K562 (cell line): ENCODE measurements at regions not wholly inside any gene's neighbourhood (a gene's known extent, or its start where the extent isn't known, plus 50 kb on each side); places are given as distances from the start of the nearest gene placed in this dataset.

ENCODE experiments used
- ATAC-seq: fragments of 200-7000 bp; cut with Tn5 transposase; 3 replicates; pipeline ENCODE4 v1.9.1; 2020; ENCODE audit warnings: moderate library complexity
- BruUV-seq: library from RNA; stranded (reverse); fragments of 400-500 nt; replicated peaks from 2 replicates; lab custom pipeline; 2021; lab: Mats Ljungman, UMichigan
- CTCF ChIA-PET: fragments of 300-600 bp; formaldehyde crosslinking; extraction: SDS; loops from one replicate; lab custom pipeline; 2021; ENCODE audit warnings: low intra/inter-chr PET ratio; lab: Yijun Ruan, JAX
- POLR2A ChIA-PET: fragments of 300-600, 350-650 bp; sonication (Branson Sonifier 250); formaldehyde crosslinking; extraction: SDS; loops from one replicate; lab custom pipeline; 2021; ENCODE audit warnings: antibody characterized with exemption, inconsistent platforms; lab: Yijun Ruan, JAX
- DNase-seq, 4 experiments: peaks; one replicate each; pipeline versions ENCODE4 v3.0.0 to v3.0.0-alpha.2; 2011 to 2018; ENCODE audit warnings: low spot score in 3 of 4, mixed read lengths in 3 of 4; ENCODE audit errors: extremely low read depth in 1 of 4
- FAIRE-seq: peaks from 2 replicates; lab custom pipeline; 2011; peaks lifted over from hg19 to GRCh38; lab: Jason Lieb, UNC
- H2AFZ ChIP-seq: 2 replicates; pipeline ENCODE4 v1.6.0; 2011; ENCODE audit warnings: low read depth, low read length, control low read depth, inconsistent platforms
- H3K27ac ChIP-seq: fragments of 200-600 bp; 3 replicates; pipeline ENCODE4 v1.8.0; 2011; ENCODE audit warnings: low read depth, mild to moderate bottlenecking, control low read depth, inconsistent platforms, low read length, moderate library complexity, mixed read lengths; ENCODE audit errors: extremely low read depth
- H3K27me3 ChIP-seq, 2 experiments: fragments of 300-600 bp in 1 of 2; 2 replicates in 1 of 2; 3 replicates in 1 of 2; pipeline versions ENCODE4 v1.6.0 to v1.8.0; 2011; ENCODE audit warnings: inconsistent platforms in 2 of 2, low read length in 2 of 2, mild to moderate bottlenecking in 1 of 2, mixed read lengths in 1 of 2, moderate library complexity in 1 of 2; ENCODE audit not compliant: control insufficient read depth in 2 of 2, insufficient read depth in 2 of 2
- H3K36me3 ChIP-seq: fragments of 300-600 bp; 3 replicates; pipeline ENCODE4 v1.8.0; 2011; ENCODE audit warnings: mild to moderate bottlenecking, low read length, inconsistent platforms; ENCODE audit not compliant: control insufficient read depth, insufficient read depth
- H3K4me1 ChIP-seq, 2 experiments: fragments of 200-600 bp in 1 of 2; replicated peaks in 1 of 2; 2 replicates in 1 of 2; 3 replicates in 1 of 2; pipeline versions ENCODE4 v1.5.1 to v1.8.0; 2011; ENCODE audit warnings: inconsistent platforms in 2 of 2, low read length in 2 of 2, mild to moderate bottlenecking in 1 of 2, mixed read lengths in 1 of 2, moderate library complexity in 1 of 2; ENCODE audit not compliant: control insufficient read depth in 2 of 2, insufficient read depth in 2 of 2
- H3K4me2 ChIP-seq: 2 replicates; pipeline ENCODE4 v1.6.1; 2011; ENCODE audit warnings: low read length, control low read depth, inconsistent platforms, mixed read lengths; ENCODE audit not compliant: insufficient read depth
- H3K4me3 ChIP-seq: fragments of 200-600 bp; sonication (generic), shearing (Covaris generic); 2 replicates; pipeline ENCODE4 v1.5.1; 2016; ENCODE audit warnings: control low read depth, inconsistent platforms
- H3K79me2 ChIP-seq: fragments of 200-600 bp; 3 replicates; pipeline ENCODE4 v1.8.0; 2011; ENCODE audit warnings: low read length, inconsistent platforms; ENCODE audit not compliant: control insufficient read depth, insufficient read depth
- H3K9ac ChIP-seq, 2 experiments: 2 replicates each; pipeline versions ENCODE4 v1.6.0 to v1.6.1; 2011; ENCODE audit warnings: low read depth in 2 of 2, low read length in 2 of 2, control low read depth in 1 of 2, inconsistent platforms in 1 of 2, mild to moderate bottlenecking in 1 of 2, mixed read lengths in 1 of 2; ENCODE audit not compliant: insufficient read depth in 1 of 2
- H3K9me1 ChIP-seq: one replicate; pipeline ENCODE4 v1.6.0; 2011; ENCODE audit warnings: inconsistent platforms, mild to moderate bottlenecking, low read length, moderate library complexity; ENCODE audit not compliant: control insufficient read depth, insufficient read depth
- H3K9me3 ChIP-seq: replicated peaks from 2 replicates; pipeline ENCODE4 v1.5.1; 2011; ENCODE audit warnings: low read depth, low read length, inconsistent platforms; ENCODE audit not compliant: control insufficient read depth, insufficient read depth
- H4K20me1 ChIP-seq: replicated peaks from 2 replicates; pipeline ENCODE4 v1.6.1; 2011; ENCODE audit warnings: low read length, inconsistent platforms, mixed read lengths; ENCODE audit not compliant: control insufficient read depth, insufficient read depth
- ELF4 ChIP-seq: fragments of 450-650 bp; formaldehyde crosslinking; IDR thresholded peaks from 2 replicates; pipeline ENCODE4 v1.4.0; 2022; ENCODE audit warnings: missing genetic modification characterization
- MAFK ChIP-seq: IDR thresholded peaks from 2 replicates; pipeline ENCODE4 v1.6.1; 2011; ENCODE audit warnings: low read length, improper control_type of control experiment
- NFE2L1 ChIP-seq: fragments of 450-650 bp; IDR thresholded peaks from 2 replicates; pipeline ENCODE4 v1.6.1; 2016; ENCODE audit warnings: missing genetic modification characterization, low read depth, mild to moderate bottlenecking, missing compliant biosample characterization, moderate library complexity, borderline replicate concordance
- PCBP2 ChIP-seq: fragments of 200-400 bp; formaldehyde crosslinking; IDR thresholded peaks from 2 replicates; pipeline ENCODE4 v1.6.1; 2018; ENCODE audit warnings: low read length, low read depth, mild to moderate bottlenecking, moderate library complexity; ENCODE audit not compliant: poor library complexity, severe bottlenecking
- SREBF1 ChIP-seq: fragments of 150-350 bp; IDR thresholded peaks from 2 replicates; pipeline ENCODE4 v1.6.1; 2014; ENCODE audit warnings: antibody characterized with exemption, low read depth, low read length, borderline replicate concordance
- TCF3 ChIP-seq: sonication (generic); formaldehyde crosslinking; IDR thresholded peaks from 2 replicates; pipeline ENCODE4 v1.4.0; 2020; ENCODE audit warnings: mild to moderate bottlenecking, missing genetic modification reagents
- ZBTB26 ChIP-seq: fragments of 450-650 bp; formaldehyde crosslinking; IDR thresholded peaks from 2 replicates; pipeline ENCODE4 v1.4.0; 2022; ENCODE audit warnings: missing genetic modification characterization
- ZNF146 ChIP-seq: IDR thresholded peaks from one replicate; pipeline ENCODE4 v1.6.1; 2018; ENCODE audit warnings: missing compliant biosample characterization; ENCODE audit not compliant: unreplicated experiment
- ZNF165 ChIP-seq: fragments of 250-450 bp; sonication (Bioruptor Pico); IDR thresholded peaks from 2 replicates; pipeline ENCODE4 v1.4.0; 2020; ENCODE audit warnings: borderline replicate concordance
- ZNF408 ChIP-seq: fragments of 250-450 bp; sonication (Bioruptor Pico); IDR thresholded peaks from 2 replicates; pipeline ENCODE4 v1.4.0; 2020; ENCODE audit warnings: low read depth, mild to moderate bottlenecking, moderate library complexity
- ZNF778 ChIP-seq: fragments of 450-650 bp; formaldehyde crosslinking; IDR thresholded peaks from 2 replicates; pipeline ENCODE4 v1.4.0; 2020; ENCODE audit warnings: mild to moderate bottlenecking, moderate library complexity
- in situ Hi-C: fragments of 300-500 bp; cut with MboI; formaldehyde crosslinking; loops from 4 replicates; pipeline ENCODE4 v1.15.0; 2018; ENCODE audit warnings: inconsistent platforms, mixed read lengths
- intact Hi-C: fragments of 100-400 bp; cut with micrococcal nuclease; formaldehyde crosslinking; loops from 2 replicates; pipeline ENCODE4 v1.14.2; 2022
- TF ChIP-seq, protein P1 (sequence below), 2 experiments: fragments of 450-650 bp in 1 of 2; IDR thresholded peaks; 2 replicates each; pipeline ENCODE4 v1.6.1; 2011 to 2017; ENCODE audit warnings: low read depth in 2 of 2, antibody characterized with exemption in 1 of 2, borderline replicate concordance in 1 of 2, low read length in 1 of 2, mild to moderate bottlenecking in 1 of 2, mixed read lengths in 1 of 2; ENCODE audit not compliant: control insufficient read depth in 1 of 2
- TF ChIP-seq, protein P2 (sequence below): fragments of 250-450 bp; sonication (Bioruptor Pico); IDR thresholded peaks from 2 replicates; pipeline ENCODE4 v1.8.0; 2021; ENCODE audit warnings: borderline replicate concordance, mild to moderate bottlenecking, moderate library complexity; ENCODE audit not compliant: poor library complexity, severe bottlenecking
- TF ChIP-seq, protein P3 (sequence below): sonication (generic); formaldehyde crosslinking; IDR thresholded peaks from 2 replicates; pipeline ENCODE4 v1.8.0; 2022; ENCODE audit warnings: mild to moderate bottlenecking, missing genetic modification reagents

- Histone ChIP-seq H3K9me1 (no peaks in the 10 kb centered on the region), H3K4me3 (no peak overlapping the region), H3K36me3 (no peaks in the 10 kb centered on the region), H3K9ac (no peak overlapping the region), H3K27ac (no peak overlapping the region), H3K27me3 (no peaks in the 10 kb centered on the region), H4K20me1 (no peaks in the 10 kb centered on the region), H3K9me3 (no peaks in the 10 kb centered on the region), H3K4me1 (no peaks in the 10 kb centered on the region), H3K4me2 (no peak overlapping the region), H2AFZ (no peak overlapping the region), H3K79me2 (no peaks in the 10 kb centered on the region)
- in situ Hi-C loops = no loop called here
- ATAC-seq (no peak), FAIRE-seq (no peak), DNase-seq (no peak)
- intact Hi-C loops = no loop called here
- BruUV-seq = no TSS peak
- POLR2A ChIA-PET = no interaction called here
- CTCF ChIA-PET = no interaction called here
- TF ChIP-seq, protein P1, sequence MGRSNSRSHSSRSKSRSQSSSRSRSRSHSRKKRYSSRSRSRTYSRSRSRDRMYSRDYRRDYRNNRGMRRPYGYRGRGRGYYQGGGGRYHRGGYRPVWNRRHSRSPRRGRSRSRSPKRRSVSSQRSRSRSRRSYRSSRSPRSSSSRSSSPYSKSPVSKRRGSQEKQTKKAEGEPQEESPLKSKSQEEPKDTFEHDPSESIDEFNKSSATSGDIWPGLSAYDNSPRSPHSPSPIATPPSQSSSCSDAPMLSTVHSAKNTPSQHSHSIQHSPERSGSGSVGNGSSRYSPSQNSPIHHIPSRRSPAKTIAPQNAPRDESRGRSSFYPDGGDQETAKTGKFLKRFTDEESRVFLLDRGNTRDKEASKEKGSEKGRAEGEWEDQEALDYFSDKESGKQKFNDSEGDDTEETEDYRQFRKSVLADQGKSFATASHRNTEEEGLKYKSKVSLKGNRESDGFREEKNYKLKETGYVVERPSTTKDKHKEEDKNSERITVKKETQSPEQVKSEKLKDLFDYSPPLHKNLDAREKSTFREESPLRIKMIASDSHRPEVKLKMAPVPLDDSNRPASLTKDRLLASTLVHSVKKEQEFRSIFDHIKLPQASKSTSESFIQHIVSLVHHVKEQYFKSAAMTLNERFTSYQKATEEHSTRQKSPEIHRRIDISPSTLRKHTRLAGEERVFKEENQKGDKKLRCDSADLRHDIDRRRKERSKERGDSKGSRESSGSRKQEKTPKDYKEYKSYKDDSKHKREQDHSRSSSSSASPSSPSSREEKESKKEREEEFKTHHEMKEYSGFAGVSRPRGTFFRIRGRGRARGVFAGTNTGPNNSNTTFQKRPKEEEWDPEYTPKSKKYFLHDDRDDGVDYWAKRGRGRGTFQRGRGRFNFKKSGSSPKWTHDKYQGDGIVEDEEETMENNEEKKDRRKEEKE (IDR thresholded peaks at IDR 0.05; ENCODE audit: borderline replicate concordance in 1 of 2, control insufficient read depth in 1 of 2, low read depth in 2 of 2, low read length in 1 of 2) = no peak
- TF ChIP-seq SREBF1 (no peak), MAFK (no peak), NFE2L1 (tag) (no peak), ZBTB26 (CRISPR knock-in tag) (no peak), ZNF408 (CRISPR knock-in tag) (no peak), PCBP2 (no peak), TCF3 (CRISPR knock-in tag) (no peak), ELF4 (no peak), ZNF165 (no peak), ZNF146 (no peak), ZNF778 (CRISPR knock-in tag) (no peak)
- TF ChIP-seq, protein P2, sequence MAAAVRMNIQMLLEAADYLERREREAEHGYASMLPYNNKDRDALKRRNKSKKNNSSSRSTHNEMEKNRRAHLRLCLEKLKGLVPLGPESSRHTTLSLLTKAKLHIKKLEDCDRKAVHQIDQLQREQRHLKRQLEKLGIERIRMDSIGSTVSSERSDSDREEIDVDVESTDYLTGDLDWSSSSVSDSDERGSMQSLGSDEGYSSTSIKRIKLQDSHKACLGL (CRISPR knock-in tag) = no peak
- TF ChIP-seq, protein P3, sequence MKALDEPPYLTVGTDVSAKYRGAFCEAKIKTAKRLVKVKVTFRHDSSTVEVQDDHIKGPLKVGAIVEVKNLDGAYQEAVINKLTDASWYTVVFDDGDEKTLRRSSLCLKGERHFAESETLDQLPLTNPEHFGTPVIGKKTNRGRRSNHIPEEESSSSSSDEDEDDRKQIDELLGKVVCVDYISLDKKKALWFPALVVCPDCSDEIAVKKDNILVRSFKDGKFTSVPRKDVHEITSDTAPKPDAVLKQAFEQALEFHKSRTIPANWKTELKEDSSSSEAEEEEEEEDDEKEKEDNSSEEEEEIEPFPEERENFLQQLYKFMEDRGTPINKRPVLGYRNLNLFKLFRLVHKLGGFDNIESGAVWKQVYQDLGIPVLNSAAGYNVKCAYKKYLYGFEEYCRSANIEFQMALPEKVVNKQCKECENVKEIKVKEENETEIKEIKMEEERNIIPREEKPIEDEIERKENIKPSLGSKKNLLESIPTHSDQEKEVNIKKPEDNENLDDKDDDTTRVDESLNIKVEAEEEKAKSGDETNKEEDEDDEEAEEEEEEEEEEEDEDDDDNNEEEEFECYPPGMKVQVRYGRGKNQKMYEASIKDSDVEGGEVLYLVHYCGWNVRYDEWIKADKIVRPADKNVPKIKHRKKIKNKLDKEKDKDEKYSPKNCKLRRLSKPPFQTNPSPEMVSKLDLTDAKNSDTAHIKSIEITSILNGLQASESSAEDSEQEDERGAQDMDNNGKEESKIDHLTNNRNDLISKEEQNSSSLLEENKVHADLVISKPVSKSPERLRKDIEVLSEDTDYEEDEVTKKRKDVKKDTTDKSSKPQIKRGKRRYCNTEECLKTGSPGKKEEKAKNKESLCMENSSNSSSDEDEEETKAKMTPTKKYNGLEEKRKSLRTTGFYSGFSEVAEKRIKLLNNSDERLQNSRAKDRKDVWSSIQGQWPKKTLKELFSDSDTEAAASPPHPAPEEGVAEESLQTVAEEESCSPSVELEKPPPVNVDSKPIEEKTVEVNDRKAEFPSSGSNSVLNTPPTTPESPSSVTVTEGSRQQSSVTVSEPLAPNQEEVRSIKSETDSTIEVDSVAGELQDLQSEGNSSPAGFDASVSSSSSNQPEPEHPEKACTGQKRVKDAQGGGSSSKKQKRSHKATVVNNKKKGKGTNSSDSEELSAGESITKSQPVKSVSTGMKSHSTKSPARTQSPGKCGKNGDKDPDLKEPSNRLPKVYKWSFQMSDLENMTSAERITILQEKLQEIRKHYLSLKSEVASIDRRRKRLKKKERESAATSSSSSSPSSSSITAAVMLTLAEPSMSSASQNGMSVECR (CRISPR knock-in tag) = no peak
Observed at GRCh38 chr11:29802522-29802921, 214.3 kb downstream of the KCNA4 start.
